K562 (cell line): ENCODE measurements at regions not wholly inside any gene's neighbourhood (a gene's known extent, or its start where the extent isn't known, plus 50 kb on each side); places are given as distances from the start of the nearest gene placed in this dataset.

ENCODE experiments used
- ATAC-seq: fragments of 200-7000 bp; cut with Tn5 transposase; 3 replicates; pipeline ENCODE4 v1.9.1; 2020; ENCODE audit warnings: moderate library complexity
- BruUV-seq: library from RNA; stranded (reverse); fragments of 400-500 nt; replicated peaks from 2 replicates; lab custom pipeline; 2021; lab: Mats Ljungman, UMichigan
- CTCF ChIA-PET: fragments of 300-600 bp; formaldehyde crosslinking; extraction: SDS; loops from one replicate; lab custom pipeline; 2021; ENCODE audit warnings: low intra/inter-chr PET ratio; lab: Yijun Ruan, JAX
- POLR2A ChIA-PET: fragments of 300-600, 350-650 bp; sonication (Branson Sonifier 250); formaldehyde crosslinking; extraction: SDS; loops from one replicate; lab custom pipeline; 2021; ENCODE audit warnings: antibody characterized with exemption, inconsistent platforms; lab: Yijun Ruan, JAX
- DNase-seq, 4 experiments: peaks; one replicate each; pipeline versions ENCODE4 v3.0.0 to v3.0.0-alpha.2; 2011 to 2018; ENCODE audit warnings: low spot score in 3 of 4, mixed read lengths in 3 of 4; ENCODE audit errors: extremely low read depth in 1 of 4
- FAIRE-seq: peaks from 2 replicates; lab custom pipeline; 2011; peaks lifted over from hg19 to GRCh38; lab: Jason Lieb, UNC
- H2AFZ ChIP-seq: 2 replicates; pipeline ENCODE4 v1.6.0; 2011; ENCODE audit warnings: low read depth, low read length, control low read depth, inconsistent platforms
- H3K27ac ChIP-seq: fragments of 200-600 bp; 3 replicates; pipeline ENCODE4 v1.8.0; 2011; ENCODE audit warnings: low read depth, mild to moderate bottlenecking, control low read depth, inconsistent platforms, low read length, moderate library complexity, mixed read lengths; ENCODE audit errors: extremely low read depth
- H3K27me3 ChIP-seq, 2 experiments: fragments of 300-600 bp in 1 of 2; 2 replicates in 1 of 2; 3 replicates in 1 of 2; pipeline versions ENCODE4 v1.6.0 to v1.8.0; 2011; ENCODE audit warnings: inconsistent platforms in 2 of 2, low read length in 2 of 2, mild to moderate bottlenecking in 1 of 2, mixed read lengths in 1 of 2, moderate library complexity in 1 of 2; ENCODE audit not compliant: control insufficient read depth in 2 of 2, insufficient read depth in 2 of 2
- H3K36me3 ChIP-seq: fragments of 300-600 bp; 3 replicates; pipeline ENCODE4 v1.8.0; 2011; ENCODE audit warnings: mild to moderate bottlenecking, low read length, inconsistent platforms; ENCODE audit not compliant: control insufficient read depth, insufficient read depth
- H3K4me1 ChIP-seq, 2 experiments: fragments of 200-600 bp in 1 of 2; replicated peaks in 1 of 2; 2 replicates in 1 of 2; 3 replicates in 1 of 2; pipeline versions ENCODE4 v1.5.1 to v1.8.0; 2011; ENCODE audit warnings: inconsistent platforms in 2 of 2, low read length in 2 of 2, mild to moderate bottlenecking in 1 of 2, mixed read lengths in 1 of 2, moderate library complexity in 1 of 2; ENCODE audit not compliant: control insufficient read depth in 2 of 2, insufficient read depth in 2 of 2
- H3K4me2 ChIP-seq: 2 replicates; pipeline ENCODE4 v1.6.1; 2011; ENCODE audit warnings: low read length, control low read depth, inconsistent platforms, mixed read lengths; ENCODE audit not compliant: insufficient read depth
- H3K4me3 ChIP-seq: fragments of 200-600 bp; sonication (generic), shearing (Covaris generic); 2 replicates; pipeline ENCODE4 v1.5.1; 2016; ENCODE audit warnings: control low read depth, inconsistent platforms
- H3K79me2 ChIP-seq: fragments of 200-600 bp; 3 replicates; pipeline ENCODE4 v1.8.0; 2011; ENCODE audit warnings: low read length, inconsistent platforms; ENCODE audit not compliant: control insufficient read depth, insufficient read depth
- H3K9ac ChIP-seq, 2 experiments: 2 replicates each; pipeline versions ENCODE4 v1.6.0 to v1.6.1; 2011; ENCODE audit warnings: low read depth in 2 of 2, low read length in 2 of 2, control low read depth in 1 of 2, inconsistent platforms in 1 of 2, mild to moderate bottlenecking in 1 of 2, mixed read lengths in 1 of 2; ENCODE audit not compliant: insufficient read depth in 1 of 2
- H3K9me1 ChIP-seq: one replicate; pipeline ENCODE4 v1.6.0; 2011; ENCODE audit warnings: inconsistent platforms, mild to moderate bottlenecking, low read length, moderate library complexity; ENCODE audit not compliant: control insufficient read depth, insufficient read depth
- H3K9me3 ChIP-seq: replicated peaks from 2 replicates; pipeline ENCODE4 v1.5.1; 2011; ENCODE audit warnings: low read depth, low read length, inconsistent platforms; ENCODE audit not compliant: control insufficient read depth, insufficient read depth
- H4K20me1 ChIP-seq: replicated peaks from 2 replicates; pipeline ENCODE4 v1.6.1; 2011; ENCODE audit warnings: low read length, inconsistent platforms, mixed read lengths; ENCODE audit not compliant: control insufficient read depth, insufficient read depth
- ETV5 ChIP-seq: sonication (generic); formaldehyde crosslinking; IDR thresholded peaks from 2 replicates; pipeline ENCODE4 v1.4.0; 2020; ENCODE audit warnings: low read depth, mild to moderate bottlenecking, missing genetic modification reagents
- KDM1A ChIP-seq, 2 experiments: fragments of 450-650 bp; IDR thresholded peaks; 2 replicates each; pipeline ENCODE4 v1.6.1; 2016; ENCODE audit warnings: mild to moderate bottlenecking in 2 of 2
- MAFK ChIP-seq: IDR thresholded peaks from 2 replicates; pipeline ENCODE4 v1.6.1; 2011; ENCODE audit warnings: low read length, improper control_type of control experiment
- MXI1 ChIP-seq: IDR thresholded peaks from 2 replicates; pipeline ENCODE4 v1.6.1; 2011; ENCODE audit warnings: low read depth, mild to moderate bottlenecking, improper control_type of control experiment, low read length
- PYGO2 ChIP-seq: fragments of 450-650 bp; IDR thresholded peaks from 2 replicates; pipeline ENCODE4 v1.6.1; 2016; ENCODE audit warnings: mild to moderate bottlenecking, missing genetic modification characterization, moderate library complexity, missing compliant biosample characterization
- SREBF2 ChIP-seq: sonication (generic); formaldehyde crosslinking; IDR thresholded peaks from 2 replicates; pipeline ENCODE4 v1.4.0; 2020; ENCODE audit warnings: mild to moderate bottlenecking, missing genetic modification reagents
- TEAD4 ChIP-seq, 2 experiments: sonication (generic) in 1 of 2; formaldehyde crosslinking in 1 of 2; IDR thresholded peaks; 2 replicates each; pipeline versions ENCODE4 v1.6.1 to v1.8.0; 2012 to 2022; ENCODE audit warnings: borderline replicate concordance in 1 of 2, inconsistent platforms in 1 of 2, low read length in 1 of 2, mild to moderate bottlenecking in 1 of 2, missing genetic modification reagents in 1 of 2
- ZNF408 ChIP-seq: fragments of 250-450 bp; sonication (Bioruptor Pico); IDR thresholded peaks from 2 replicates; pipeline ENCODE4 v1.4.0; 2020; ENCODE audit warnings: low read depth, mild to moderate bottlenecking, moderate library complexity
- ZNF699 ChIP-seq: fragments of 250-450 bp; sonication (Bioruptor Pico); IDR thresholded peaks from 2 replicates; pipeline ENCODE4 v1.8.0; 2021; ENCODE audit warnings: mild to moderate bottlenecking, moderate library complexity; ENCODE audit not compliant: insufficient replicate concordance
- WGBS: fragments of 100-300 bp; shearing (Covaris generic); methylation state at CpG from one replicate; pipeline ENCODE4 v1.1.6; 2016; ENCODE audit warnings: low coverage, mixed read lengths; ENCODE audit not compliant: insufficient coverage; ENCODE audit errors: missing lambda C conversion rate; 5-methylcytosine and 5-hydroxymethylcytosine counted together
- in situ Hi-C: fragments of 300-500 bp; cut with MboI; formaldehyde crosslinking; loops from 4 replicates; pipeline ENCODE4 v1.15.0; 2018; ENCODE audit warnings: inconsistent platforms, mixed read lengths
- intact Hi-C: fragments of 100-400 bp; cut with micrococcal nuclease; formaldehyde crosslinking; loops from 2 replicates; pipeline ENCODE4 v1.14.2; 2022
- TF ChIP-seq, protein P1 (sequence below): sonication (generic); formaldehyde crosslinking; IDR thresholded peaks from 2 replicates; pipeline ENCODE4 v1.8.1; 2023; ENCODE audit warnings: mild to moderate bottlenecking, missing genetic modification reagents
- TF ChIP-seq, protein P2 (sequence below): IDR thresholded peaks from 3 replicates; pipeline ENCODE4 v1.6.1; 2011; ENCODE audit warnings: borderline replicate concordance, mild to moderate bottlenecking, moderate library complexity; ENCODE audit not compliant: insufficient read length; ENCODE audit errors: extremely low read depth

DNA sequence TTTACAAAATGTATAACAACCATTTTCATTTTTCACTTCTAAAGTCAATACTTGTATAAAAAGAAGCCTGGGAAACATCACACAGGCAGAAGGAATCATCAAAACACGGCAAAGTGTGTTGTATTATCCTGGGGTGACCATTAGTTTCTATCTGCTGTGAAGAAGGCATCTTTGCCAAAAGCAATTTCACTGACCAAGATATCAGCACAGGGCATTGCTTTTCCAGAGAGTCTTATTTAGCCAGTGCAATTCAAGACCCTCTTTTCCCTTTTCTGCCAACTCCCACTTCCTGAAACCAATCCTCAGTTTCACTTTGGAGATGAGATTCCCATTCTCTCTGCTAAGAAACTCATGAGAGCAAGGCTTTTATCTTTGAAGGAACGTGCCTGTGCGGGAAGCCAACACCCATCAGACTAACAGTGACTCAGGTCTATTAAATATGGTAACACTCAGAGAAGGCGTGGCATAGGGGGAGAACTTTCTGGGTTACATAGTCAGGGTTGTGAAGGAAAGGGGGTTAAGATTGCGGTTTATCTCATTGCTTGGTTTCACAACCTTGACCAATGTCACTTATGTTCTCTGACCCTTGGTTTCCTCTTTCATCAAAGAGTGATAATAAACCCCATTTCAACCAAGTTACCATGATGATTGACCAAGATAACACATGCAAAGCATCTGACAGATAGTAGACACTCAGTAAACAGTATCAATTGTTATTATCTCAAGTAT, 666.9 kb upstream of the KLF4 start:
- CTCF ChIA-PET = no interaction called here
- POLR2A ChIA-PET = no interaction called here
- no peaks in the 10 kb centered on the region for H3K36me3 ChIP-seq
- FAIRE-seq (peak; percentile 84), ATAC-seq (peak; percentile 99), DNase-seq (peak; percentile 51 to 80 (median 65))
- peaks cover 0 to 8% of the 10 kb centered on the region in 2 experiments; a peak in 2 of 5 replicates for H3K4me1 ChIP-seq
- H3K27ac ChIP-seq = no peak overlapping the region; the same call in 2 of the 3 replicates
- in situ Hi-C loops = no loop called here
- H3K4me3 ChIP-seq = no peak overlapping the region
- peaks cover 8 to 16% of the 10 kb centered on the region in 2 experiments for H3K27me3 ChIP-seq
- no TSS peak for BruUV-seq
- no peaks in the 10 kb centered on the region for H3K79me2 ChIP-seq
- intact Hi-C loops = no loop called here
- H3K9me1 ChIP-seq = no peaks in the 10 kb centered on the region
- H2AFZ ChIP-seq = peak overlapping the region; percentile 12; the same call in 1 of the 2 replicates
- 0% methylated on average over 5 of the region's 5 CpGs for WGBS
- no peaks in the 10 kb centered on the region for H3K9me3 ChIP-seq
- H3K9ac ChIP-seq = no peak overlapping the region
- peak overlapping the region; percentile 30; the same call in 1 of the 2 replicates for H3K4me2 ChIP-seq
- no peaks in the 10 kb centered on the region for H4K20me1 ChIP-seq
- peak; percentile 90 for TF ChIP-seq TEAD4 (IDR thresholded peaks at IDR 0.05; ENCODE audit: low read length)
- no peak for TF ChIP-seq TEAD4 (CRISPR knock-in tag; IDR thresholded peaks at IDR 0.05; ENCODE audit: borderline replicate concordance)
- no peak for TF ChIP-seq ZNF408
- TF ChIP-seq MXI1 = no peak
- TF ChIP-seq PYGO2 (tag) = no peak
- no peak for TF ChIP-seq SREBF2 (CRISPR knock-in tag)
- TF ChIP-seq, protein P1, sequence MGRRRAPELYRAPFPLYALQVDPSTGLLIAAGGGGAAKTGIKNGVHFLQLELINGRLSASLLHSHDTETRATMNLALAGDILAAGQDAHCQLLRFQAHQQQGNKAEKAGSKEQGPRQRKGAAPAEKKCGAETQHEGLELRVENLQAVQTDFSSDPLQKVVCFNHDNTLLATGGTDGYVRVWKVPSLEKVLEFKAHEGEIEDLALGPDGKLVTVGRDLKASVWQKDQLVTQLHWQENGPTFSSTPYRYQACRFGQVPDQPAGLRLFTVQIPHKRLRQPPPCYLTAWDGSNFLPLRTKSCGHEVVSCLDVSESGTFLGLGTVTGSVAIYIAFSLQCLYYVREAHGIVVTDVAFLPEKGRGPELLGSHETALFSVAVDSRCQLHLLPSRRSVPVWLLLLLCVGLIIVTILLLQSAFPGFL (CRISPR knock-in tag) = no peak
- peak; percentile 94 for TF ChIP-seq KDM1A (IDR thresholded peaks at IDR 0.05)
- TF ChIP-seq ETV5 = no peak
- peak; percentile 54; the same call in 1 of the 2 replicates for TF ChIP-seq MAFK
- no peak for TF ChIP-seq ZNF699
- TF ChIP-seq, protein P2, sequence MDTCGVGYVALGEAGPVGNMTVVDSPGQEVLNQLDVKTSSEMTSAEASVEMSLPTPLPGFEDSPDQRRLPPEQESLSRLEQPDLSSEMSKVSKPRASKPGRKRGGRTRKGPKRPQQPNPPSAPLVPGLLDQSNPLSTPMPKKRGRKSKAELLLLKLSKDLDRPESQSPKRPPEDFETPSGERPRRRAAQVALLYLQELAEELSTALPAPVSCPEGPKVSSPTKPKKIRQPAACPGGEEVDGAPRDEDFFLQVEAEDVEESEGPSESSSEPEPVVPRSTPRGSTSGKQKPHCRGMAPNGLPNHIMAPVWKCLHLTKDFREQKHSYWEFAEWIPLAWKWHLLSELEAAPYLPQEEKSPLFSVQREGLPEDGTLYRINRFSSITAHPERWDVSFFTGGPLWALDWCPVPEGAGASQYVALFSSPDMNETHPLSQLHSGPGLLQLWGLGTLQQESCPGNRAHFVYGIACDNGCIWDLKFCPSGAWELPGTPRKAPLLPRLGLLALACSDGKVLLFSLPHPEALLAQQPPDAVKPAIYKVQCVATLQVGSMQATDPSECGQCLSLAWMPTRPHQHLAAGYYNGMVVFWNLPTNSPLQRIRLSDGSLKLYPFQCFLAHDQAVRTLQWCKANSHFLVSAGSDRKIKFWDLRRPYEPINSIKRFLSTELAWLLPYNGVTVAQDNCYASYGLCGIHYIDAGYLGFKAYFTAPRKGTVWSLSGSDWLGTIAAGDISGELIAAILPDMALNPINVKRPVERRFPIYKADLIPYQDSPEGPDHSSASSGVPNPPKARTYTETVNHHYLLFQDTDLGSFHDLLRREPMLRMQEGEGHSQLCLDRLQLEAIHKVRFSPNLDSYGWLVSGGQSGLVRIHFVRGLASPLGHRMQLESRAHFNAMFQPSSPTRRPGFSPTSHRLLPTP = no peak
